SW480 (cell line): ENCODE measurements at regions not wholly inside any gene's neighbourhood (a gene's known extent, or its start where the extent isn't known, plus 50 kb on each side); places are given as distances from the start of the nearest gene placed in this dataset.
A peak's percentile ranks its signal among the peaks of the same experiment; 100 is the strongest.

ENCODE experiments used
- DNase-seq: peaks from one replicate; pipeline ENCODE4 v3.0.0-alpha.2; 2016; ENCODE audit warnings: low spot score

- DNase-seq: no peak
These were observed 93.8 kb upstream of the AKT3 start for GRCh38 chr1:243943671-243944428.

- DNase-seq: no peak
These were observed 92.4 kb upstream of the AKT3 start for GRCh38 chr1:243942196-243943150.

GRCh38 chr1:243940451-243940850, 90.4 kb upstream of the AKT3 start:
- DNase-seq: no peak

- DNase-seq: peak; percentile 25
These were observed 89.3 kb upstream of the AKT3 start for GRCh38 chr1:243939167-243939848.

GRCh38 chr1:243938208-243938607, 88.2 kb upstream of the AKT3 start:
- no peak for DNase-seq

GRCh38 chr1:243933495-243933894, 83.5 kb upstream of the AKT3 start:
- DNase-seq: no peak

- DNase-seq: no peak
These were observed 81.9 kb upstream of the AKT3 start for GRCh38 chr1:243931957-243932356.

- DNase-seq: no peak
These were observed 81.0 kb upstream of the AKT3 start for GRCh38 chr1:243930822-243931671.

- no peak for DNase-seq
These were observed 77.3 kb upstream of the AKT3 start for GRCh38 chr1:243927381-243927780.

- DNase-seq: peak; percentile 24
These were observed 76.8 kb upstream of the AKT3 start for GRCh38 chr1:243926803-243927245.

- DNase-seq: no peak
These were observed 76.3 kb upstream of the AKT3 start for GRCh38 chr1:243926299-243926698.

- no peak for DNase-seq
These were observed 74.7 kb upstream of the AKT3 start for GRCh38 chr1:243924588-243925349.

GRCh38 chr1:243924188-243924587, 74.1 kb upstream of the AKT3 start:
- DNase-seq: no peak

GRCh38 chr1:243923292-243924171, 73.5 kb upstream of the AKT3 start:
- no peak for DNase-seq

GRCh38 chr1:243921111-243921510, 71.1 kb upstream of the AKT3 start:
- DNase-seq: no peak

- DNase-seq: no peak
These were observed 68.0 kb upstream of the AKT3 start for GRCh38 chr1:243917863-243918565.

GRCh38 chr1:243917177-243917862, 67.3 kb upstream of the AKT3 start:
- DNase-seq: no peak

- DNase-seq: no peak
These were observed 66.1 kb upstream of the AKT3 start for GRCh38 chr1:243916160-243916559.
